ENCODE measurements at regions not wholly inside any gene's neighbourhood (a gene's known extent, or its start where the extent isn't known, plus 50 kb on each side); places are given as distances from the start of the nearest gene placed in this dataset.

DNA sequence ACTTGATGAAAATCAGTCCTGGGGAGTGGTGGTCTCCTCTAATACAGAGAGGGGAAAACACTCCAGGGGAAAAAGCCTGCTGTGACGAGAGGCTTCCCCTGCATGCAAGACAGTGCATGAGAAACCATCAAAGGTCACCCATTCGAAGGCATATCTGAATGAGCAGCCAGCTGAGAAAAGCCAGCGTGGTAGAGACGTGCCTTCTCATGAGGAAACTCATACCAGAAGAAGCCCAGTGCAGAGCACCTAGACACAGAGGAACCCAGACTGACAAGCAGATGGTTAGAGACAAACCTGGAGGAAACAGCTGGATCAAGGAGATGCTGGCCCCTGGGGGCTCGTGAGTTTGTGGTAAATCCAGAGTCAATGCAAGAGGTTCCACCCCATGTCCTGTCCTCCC is 534.8 kb downstream of the BRD1 start:
- no peak for DNase-seq

GRCh38 chr22:49291781-49292180 is 535.9 kb downstream of the BRD1 start:
- no peak for DNase-seq

- no peak for DNase-seq
These were observed 536.5 kb downstream of the BRD1 start for GRCh38 chr22:49291169-49291568.

DNA sequence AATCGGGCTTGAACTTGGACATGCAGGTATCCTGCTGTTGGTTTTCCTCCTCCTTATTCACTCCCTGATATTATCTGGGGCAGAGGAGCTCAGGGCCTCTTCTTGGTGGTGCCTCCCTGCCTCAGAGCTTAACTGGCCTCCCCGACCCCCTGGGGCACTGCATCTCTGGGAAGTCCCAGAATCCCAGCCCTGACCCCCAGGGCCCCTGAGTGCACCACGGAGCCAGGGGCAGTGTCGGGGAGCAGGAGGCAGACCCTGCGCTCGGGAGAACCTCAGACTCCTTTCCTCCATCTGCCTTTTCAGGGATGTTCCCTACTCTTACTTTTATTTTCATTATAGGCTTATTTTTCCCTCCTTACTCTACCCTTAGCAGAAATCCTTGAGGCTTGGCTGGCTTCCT is 537.0 kb downstream of the BRD1 start:
- DNase-seq = no peak

- no peak for DNase-seq
These were observed 537.6 kb downstream of the BRD1 start for GRCh38 chr22:49289822-49290679.

GRCh38 chr22:49286181-49286760 is 541.4 kb downstream of the BRD1 start:
- DNase-seq = no peak

GRCh38 chr22:49284931-49285330 is 542.7 kb downstream of the BRD1 start:
- no peak for DNase-seq

DNA sequence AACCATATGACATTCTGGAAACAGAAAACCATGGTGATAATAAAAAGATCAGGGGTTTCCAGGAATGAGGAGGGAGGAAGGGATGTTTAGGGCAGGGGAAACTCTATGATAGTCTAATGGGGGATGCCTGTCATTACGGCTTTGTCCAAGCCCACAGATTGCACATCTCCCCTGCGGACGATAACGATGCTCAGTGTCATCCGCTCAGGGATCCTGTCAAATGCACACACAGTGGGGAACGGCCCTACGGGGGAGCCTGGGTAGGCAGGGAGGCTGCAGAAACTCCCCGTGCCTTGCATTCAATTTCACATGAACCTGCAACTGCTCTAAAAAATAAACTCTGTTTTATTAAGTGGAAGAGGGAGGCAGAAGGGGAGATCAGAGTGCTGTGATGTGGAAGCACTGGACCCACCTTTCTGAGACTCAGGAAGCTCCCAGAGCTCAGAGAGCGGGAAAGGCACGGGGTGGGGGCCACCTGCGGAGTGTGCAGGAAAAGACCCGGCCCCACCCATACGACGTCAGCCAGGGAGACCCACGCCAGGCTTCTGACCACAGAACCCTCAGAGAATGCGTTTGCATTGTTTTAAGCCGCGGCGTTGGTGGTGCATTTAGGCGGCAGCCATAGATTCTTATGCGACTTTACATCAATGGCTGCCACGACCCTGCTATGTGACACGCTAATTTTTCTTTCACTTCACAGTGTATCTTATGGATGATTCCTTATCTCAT is 543.5 kb downstream of the BRD1 start:
- no peak for DNase-seq

- no peak for DNase-seq
These were observed 545.1 kb downstream of the BRD1 start for GRCh38 chr22:49282596-49282995.

DNA sequence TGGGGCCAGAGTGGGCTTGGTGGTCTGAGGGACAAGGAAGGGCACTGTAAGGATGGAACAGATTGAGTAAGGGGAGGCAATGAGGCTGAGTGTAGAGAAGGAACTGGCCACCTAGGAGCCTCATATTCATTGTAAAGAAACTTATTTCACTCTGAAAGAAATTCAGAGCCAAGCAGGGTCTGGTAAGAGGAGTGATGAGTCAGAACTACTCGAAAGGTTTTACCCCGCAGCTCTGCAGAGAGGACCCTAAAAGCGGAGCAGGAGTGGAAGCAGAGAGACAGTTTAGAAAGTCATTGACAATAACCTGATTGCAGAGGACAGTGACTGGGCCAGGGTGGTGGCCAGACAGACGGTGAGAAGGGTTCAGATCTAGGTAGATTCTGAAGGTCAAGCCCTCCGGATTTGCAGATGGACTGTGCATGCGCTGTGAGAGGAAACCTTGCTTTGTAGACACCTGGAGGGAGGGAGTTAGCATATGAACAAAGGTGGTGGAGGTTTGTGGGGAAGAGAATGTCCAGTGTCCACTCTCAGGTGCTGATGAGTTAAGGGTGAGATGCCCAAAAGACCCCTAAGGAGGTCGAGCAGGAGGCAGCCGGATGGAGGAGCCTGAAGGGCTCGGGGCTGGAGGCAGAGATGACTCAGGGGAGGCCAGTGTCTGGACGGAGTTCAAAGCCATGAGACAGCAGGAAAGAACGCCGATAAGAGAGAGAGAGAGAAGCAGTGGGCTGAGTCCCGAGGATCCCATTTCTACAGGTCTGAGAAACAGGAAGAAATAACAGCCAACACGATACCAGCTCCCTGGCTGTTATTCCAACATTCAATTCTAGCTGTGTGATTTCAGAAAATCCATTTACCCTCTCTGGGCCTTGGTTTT is 546.0 kb downstream of the BRD1 start:
- DNase-seq = no peak

DNA sequence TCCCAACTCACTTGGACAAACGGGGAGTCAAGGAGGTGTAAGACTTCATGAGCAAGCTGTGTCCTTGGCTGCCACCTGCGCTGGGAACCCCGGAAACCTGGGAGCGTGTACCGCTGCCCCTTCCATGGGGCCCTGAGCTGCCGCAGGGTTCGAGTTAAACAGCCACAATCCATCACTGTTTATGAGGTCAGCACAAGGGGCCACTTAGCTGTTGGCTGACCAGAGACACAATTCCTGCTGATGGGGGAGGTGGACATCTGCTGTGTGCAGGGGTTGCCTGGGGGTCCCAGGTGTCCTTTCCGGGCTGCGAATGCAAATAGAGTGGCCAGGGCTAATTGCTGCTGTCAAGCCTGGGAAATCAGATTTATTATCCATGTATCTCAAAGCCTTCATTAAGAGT is 549.3 kb downstream of the BRD1 start:
- no peak for DNase-seq

- no peak for DNase-seq
These were observed 551.1 kb downstream of the BRD1 start for GRCh38 chr22:49276567-49276966.

- no peak for DNase-seq
These were observed 552.8 kb downstream of the BRD1 start for GRCh38 chr22:49274754-49275380.

DNA sequence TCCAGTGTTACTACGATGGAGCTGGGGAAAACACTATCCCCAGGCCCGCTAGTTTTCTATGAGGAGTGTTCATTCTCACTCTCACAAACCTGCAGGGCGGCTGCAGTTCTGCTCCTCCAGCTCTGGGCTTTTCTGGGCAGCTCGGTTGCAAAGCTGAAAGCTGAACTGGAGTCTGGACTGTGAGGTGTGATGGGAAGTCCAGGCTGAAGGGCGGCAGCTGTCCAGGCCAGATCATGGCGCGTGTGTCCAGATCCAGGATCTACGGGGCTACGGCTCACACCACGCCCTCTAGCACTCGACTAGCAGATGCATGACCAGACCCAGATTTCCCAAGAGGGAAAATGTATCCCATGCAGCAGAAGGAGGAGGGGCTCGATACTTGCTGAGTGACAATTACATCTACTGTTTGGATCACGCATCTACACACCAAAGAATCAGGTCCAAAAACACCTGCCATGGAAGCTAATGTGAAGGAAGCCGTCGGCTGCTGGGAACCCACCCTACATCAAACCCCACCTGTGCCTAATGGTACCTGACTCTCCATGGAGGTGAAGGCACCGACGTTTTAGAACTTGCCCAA is 555.0 kb downstream of the BRD1 start:
- no peak for DNase-seq

GRCh38 chr22:49271831-49272230 is 555.8 kb downstream of the BRD1 start:
- no peak for DNase-seq

DNA sequence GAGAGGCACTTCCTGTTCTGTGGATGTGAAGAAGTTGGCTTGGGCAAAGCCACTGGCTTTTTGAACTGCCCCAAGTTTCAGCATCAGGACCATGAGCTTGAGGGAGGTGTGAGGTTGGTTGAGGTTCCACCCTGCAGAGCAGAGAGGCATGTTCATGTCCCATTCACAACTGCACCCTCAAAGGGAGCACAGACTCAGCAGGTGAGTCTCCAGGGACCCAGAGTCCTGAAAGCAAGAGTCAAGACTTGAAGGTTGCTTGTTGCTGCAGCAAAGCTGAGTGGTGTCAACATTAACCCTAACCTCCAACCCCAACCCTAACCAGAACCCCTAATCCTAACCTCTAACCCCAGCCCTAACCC is 556.3 kb downstream of the BRD1 start:
- DNase-seq = no peak

DNA sequence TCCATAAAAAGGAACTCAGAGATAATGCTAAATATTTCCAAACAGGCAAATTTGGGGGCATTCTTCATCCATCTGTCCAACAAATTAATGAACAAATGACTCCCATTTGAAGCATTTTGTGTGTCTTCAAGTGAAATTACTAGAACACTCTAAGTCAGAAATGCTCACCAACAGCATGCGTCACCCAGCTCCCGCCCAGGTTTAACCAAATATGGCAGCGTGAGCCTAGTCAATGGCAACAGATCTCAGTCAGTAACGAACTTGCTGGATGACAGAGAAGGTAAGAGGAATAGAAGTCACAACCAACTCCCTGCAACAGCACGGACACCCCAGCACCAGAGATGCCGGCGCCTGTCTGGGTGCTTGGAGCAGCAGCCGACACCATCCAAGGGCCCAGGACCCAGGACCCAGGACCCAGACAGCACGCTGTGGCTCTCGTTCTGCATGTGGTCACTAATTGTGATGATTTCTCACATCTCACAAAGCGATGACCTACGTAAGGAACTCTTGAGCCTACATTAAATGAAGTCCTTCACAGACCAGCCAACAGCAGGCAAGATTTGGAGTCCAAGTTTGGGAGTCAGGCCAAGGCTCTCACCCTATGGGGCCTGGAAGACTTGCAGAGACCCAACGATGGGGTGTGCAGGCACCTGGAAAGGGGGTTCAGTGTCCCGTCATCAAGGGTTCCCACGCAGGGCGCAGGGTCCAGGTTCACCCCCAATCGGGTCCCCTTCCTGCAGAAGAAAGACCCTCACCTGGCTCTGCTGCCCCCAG is 556.9 kb downstream of the BRD1 start:
- no peak for DNase-seq

GRCh38 chr22:49269928-49270327 is 557.7 kb downstream of the BRD1 start:
- DNase-seq = no peak

DNA sequence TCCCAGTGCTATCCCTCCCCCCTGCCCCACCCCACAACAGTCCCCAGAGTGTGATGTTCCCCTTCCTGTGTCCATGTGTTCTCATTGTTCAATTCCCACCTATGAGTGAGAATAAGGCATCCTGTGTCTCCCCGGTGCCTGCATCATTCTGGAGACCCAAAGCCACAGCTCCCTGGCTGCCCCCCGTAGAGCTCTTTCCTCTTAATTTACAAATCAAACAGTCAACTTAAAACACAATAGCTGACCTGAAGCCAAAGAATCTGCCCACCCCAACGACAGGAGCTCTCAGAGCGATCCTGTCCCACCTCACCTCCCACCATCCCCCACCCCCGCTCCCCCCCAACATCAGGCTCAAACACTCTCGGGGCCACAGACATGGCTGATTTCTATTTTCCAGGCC is 558.3 kb downstream of the BRD1 start:
- DNase-seq = no peak

- no peak for DNase-seq
These were observed 558.7 kb downstream of the BRD1 start for GRCh38 chr22:49268924-49269323.

- no peak for DNase-seq
These were observed 559.7 kb downstream of the BRD1 start for GRCh38 chr22:49267996-49268395.
